Prostate gland (tissue), 2 donors: ENCODE measurements at regions not wholly inside any gene's neighbourhood (a gene's known extent, or its start where the extent isn't known, plus 50 kb on each side); places are given as distances from the start of the nearest gene placed in this dataset.

ENCODE experiments used
- CTCF ChIP-seq, 4 experiments: fragments of 200-600 bp in 2 of 4; fragments of 450-650 bp in 2 of 4; sonication (generic) in 2 of 4; IDR thresholded peaks; 1 replicate in 3 of 4; 2 replicates in 1 of 4; pipeline ENCODE4 v1.5.1; 2016 to 2019; ENCODE audit warnings: antibody characterized with exemption in 4 of 4, mild to moderate bottlenecking in 2 of 4, moderate library complexity in 2 of 4
- POLR2A ChIP-seq: fragments of 450-650 bp; IDR thresholded peaks from one replicate; pipeline ENCODE4 v1.6.1; 2016; ENCODE audit warnings: antibody characterized with exemption, mild to moderate bottlenecking

- TF ChIP-seq CTCF (IDR thresholded peaks at IDR 0.05) (no peak), POLR2A (no peak)
Observed at GRCh38 chr2:145849466-145849865, 1329.5 kb upstream of the ZEB2 start.
